Panc1 (cell line): ENCODE measurements at regions not wholly inside any gene's neighbourhood (a gene's known extent, or its start where the extent isn't known, plus 50 kb on each side); places are given as distances from the start of the nearest gene placed in this dataset.

Experiments
- ATAC-seq: fragments of 200-7000 bp; cut with Tn5 transposase; 2 replicates; pipeline ENCODE4 v1.9.1; 2020; ENCODE audit warnings: mild to moderate bottlenecking, moderate library complexity
- BruUV-seq: library from RNA; stranded (reverse); fragments of 400-500 nt; replicated peaks from 2 replicates; lab custom pipeline; 2021; lab: Mats Ljungman, UMichigan
- CTCF ChIA-PET: fragments of 300-600 bp; sonication (Branson Sonifier 250); formaldehyde crosslinking; loops from one replicate; lab custom pipeline; 2022; ENCODE audit warnings: antibody characterized with exemption; lab: Charles Lee
- POLR2A ChIA-PET: fragments of 300-600 bp; sonication (Branson Sonifier 250); formaldehyde crosslinking; loops from one replicate; lab custom pipeline; 2022; ENCODE audit warnings: antibody characterized with exemption; lab: Charles Lee
- DNase-seq: peaks from one replicate; pipeline ENCODE4 v3.0.0-alpha.2; 2010; ENCODE audit warnings: low read depth, low spot score
- H3K27ac ChIP-seq: 2 replicates; pipeline ENCODE4 v1.5.1; 2011; ENCODE audit warnings: mild to moderate bottlenecking, low read length, inconsistent platforms
- H3K27me3 ChIP-seq: fragments of 200-500 bp; sonication (Bioruptor generic); 2 replicates; pipeline ENCODE4 v1.6.0; 2014; ENCODE audit warnings: low read length, inconsistent platforms; ENCODE audit not compliant: control insufficient read depth, insufficient read depth
- H3K36me3 ChIP-seq: fragments of 200-500 bp; sonication (Bioruptor generic); 2 replicates; pipeline ENCODE4 v1.5.1; 2014; ENCODE audit warnings: inconsistent platforms, mild to moderate bottlenecking, low read length, moderate library complexity; ENCODE audit not compliant: control insufficient read depth, insufficient read depth
- H3K4me1 ChIP-seq: 2 replicates; pipeline ENCODE4 v1.5.1; 2011; ENCODE audit warnings: inconsistent platforms, mild to moderate bottlenecking, low read length, moderate library complexity; ENCODE audit not compliant: control insufficient read depth, insufficient read depth
- H3K4me3 ChIP-seq, 2 experiments: 2 replicates each; pipeline ENCODE4 v1.5.1; 2011 to 2012; ENCODE audit warnings: low read depth in 2 of 2, low read length in 2 of 2, mild to moderate bottlenecking in 2 of 2, inconsistent platforms in 1 of 2, moderate library complexity in 1 of 2
- H3K9me3 ChIP-seq: fragments of 200-500 bp; sonication (Bioruptor generic); 2 replicates; pipeline ENCODE4 v1.5.1; 2014; ENCODE audit warnings: low read depth, mild to moderate bottlenecking, inconsistent platforms, low read length, moderate library complexity; ENCODE audit not compliant: control insufficient read depth, insufficient read depth
- CTCF ChIP-seq: fragments of 450-650 bp; IDR thresholded peaks from 2 replicates; pipeline ENCODE4 v1.5.1; 2017; ENCODE audit warnings: mild to moderate bottlenecking
- POLR2AphosphoS5 ChIP-seq: IDR thresholded peaks from 2 replicates; pipeline ENCODE4 v1.6.1; 2012; ENCODE audit warnings: mild to moderate bottlenecking, low read depth, low read length, moderate library complexity
- REST ChIP-seq, 2 experiments: IDR thresholded peaks; 2 replicates each; pipeline ENCODE4 v1.6.1; 2011 to 2012; ENCODE audit warnings: low read depth in 2 of 2, control low read depth in 1 of 2, low read length in 1 of 2, mild to moderate bottlenecking in 1 of 2, moderate library complexity in 1 of 2; ENCODE audit not compliant: insufficient read depth in 1 of 2
- SIN3A ChIP-seq: IDR thresholded peaks from 2 replicates; pipeline ENCODE4 v1.6.1; 2012; ENCODE audit warnings: low read depth, mild to moderate bottlenecking, low read length, moderate library complexity, borderline replicate concordance; ENCODE audit not compliant: insufficient read depth
- TCF7L2 ChIP-seq: IDR thresholded peaks from 2 replicates; pipeline ENCODE4 v1.6.1; 2011; ENCODE audit warnings: mild to moderate bottlenecking, low read depth, low read length, inconsistent platforms
- in situ Hi-C: cut with HindIII; loops from 2 replicates; pipeline ENCODE4 v1.10.0; 2016; ENCODE audit warnings: low sequenced_read_pairs, low pct_unique_long_range_greater_than_20kb
- intact Hi-C: fragments of 100-400 bp; cut with micrococcal nuclease; formaldehyde crosslinking; loops from one replicate; pipeline ENCODE4 v1.10.0; 2022; ENCODE audit not compliant: unreplicated experiment

GRCh38 chr7:69435711-69436110 lies 162.6 kb upstream of the AUTS2 start:
- Histone ChIP-seq H3K4me3 (no peak overlapping the region), H3K36me3 (no peaks in the 10 kb centered on the region), H3K4me1 (no peaks in the 10 kb centered on the region), H3K27ac (no peak overlapping the region), H3K27me3 (no peaks in the 10 kb centered on the region), H3K9me3 (no peaks in the 10 kb centered on the region)
- TF ChIP-seq POLR2AphosphoS5 (no peak), TCF7L2 (no peak), SIN3A (no peak), REST (IDR thresholded peaks at IDR 0.05; ENCODE audit: insufficient read depth in 1 of 2, low read depth in 2 of 2, low read length in 1 of 2) (no peak)
- DNase-seq, result no peak
- in situ Hi-C loops (no loop called here), intact Hi-C loops (no loop called here)
- BruUV-seq, result no TSS peak
- no peak for ATAC-seq
- POLR2A ChIA-PET, result no interaction called here
- CTCF ChIA-PET, result no interaction called here

- DNase-seq (no peak), ATAC-seq (no peak)
- ChIA-PET POLR2A (no interaction called here), CTCF (no interaction called here)
- Histone ChIP-seq H3K27me3 (no peaks in the 10 kb centered on the region), H3K36me3 (no peaks in the 10 kb centered on the region), H3K4me3 (no peak overlapping the region), H3K4me1 (no peaks in the 10 kb centered on the region), H3K9me3 (no peaks in the 10 kb centered on the region), H3K27ac (no peak overlapping the region)
- no TSS peak for BruUV-seq
- intact Hi-C loops, result no loop called here
- in situ Hi-C loops, result no loop called here
- TF ChIP-seq REST (IDR thresholded peaks at IDR 0.05; ENCODE audit: insufficient read depth in 1 of 2, low read depth in 2 of 2, low read length in 1 of 2) (no peak), CTCF (no peak), SIN3A (no peak), POLR2AphosphoS5 (no peak), TCF7L2 (no peak)
Observed at GRCh38 chr7:69436946-69437345, 161.3 kb upstream of the AUTS2 start.
